ENCODE measurements at regions not wholly inside any gene's neighbourhood (a gene's known extent, or its start where the extent isn't known, plus 50 kb on each side); places are given as distances from the start of the nearest gene placed in this dataset.

- ChIA-PET CTCF (no interaction called here), POLR2A (no interaction called here)
- Histone ChIP-seq H3K4me1 (no peaks in the 10 kb centered on the region), H3K4me3 (no peak overlapping the region), H3K9me3 (no peaks in the 10 kb centered on the region), H3K4me2 (no peak overlapping the region), H3K27ac (no peak overlapping the region)
- FAIRE-seq: no peak
- no peak for TF ChIP-seq GATA3 (IDR thresholded peaks at IDR 0.05; ENCODE audit: borderline replicate concordance)
- no peak for TF ChIP-seq POLR2AphosphoS2 (conservative IDR thresholded peaks at IDR 0.05; ENCODE audit: low read length)
- no peak for TF ChIP-seq RCOR1 (IDR thresholded peaks at IDR 0.05; ENCODE audit: low read depth, low read length)
- TF ChIP-seq CBX8 (IDR thresholded peaks at IDR 0.05): no peak
- no peak for TF ChIP-seq RNF2 (IDR thresholded peaks at IDR 0.05; ENCODE audit: borderline replicate concordance, low read depth)
- TF ChIP-seq BCL3 (IDR thresholded peaks at IDR 0.05): no peak
- no peak for TF ChIP-seq E2F6 (IDR thresholded peaks at IDR 0.05; ENCODE audit: borderline replicate concordance, low read depth)
- TF ChIP-seq ELK1 (IDR thresholded peaks at IDR 0.05; ENCODE audit: low read depth, low read length): no peak
- TF ChIP-seq CEBPB (IDR thresholded peaks at IDR 0.05): no peak
- TF ChIP-seq TFCP2L1 (CRISPR knock-in tag; IDR thresholded peaks at IDR 0.05): no peak
- TF ChIP-seq EHF (CRISPR knock-in tag; IDR thresholded peaks at IDR 0.05): no peak
- no peak for TF ChIP-seq ZNF302 (CRISPR knock-in tag; IDR thresholded peaks at IDR 0.05)
- TF ChIP-seq RFX5 (IDR thresholded peaks at IDR 0.05): no peak
- no peak for TF ChIP-seq REST (IDR thresholded peaks at IDR 0.05)
- no peak for TF ChIP-seq JUN (IDR thresholded peaks at IDR 0.05)
- TF ChIP-seq NR3C1 (IDR thresholded peaks at IDR 0.05): no peak
- no peak for TF ChIP-seq MAFK (IDR thresholded peaks at IDR 0.05; ENCODE audit: partially characterized antibody)
- no peak for TF ChIP-seq HDAC2 (IDR thresholded peaks at IDR 0.05)
- no peak for DNase-seq (ENCODE audit: low read depth in 1 of 2, low spot score in 1 of 2)
- ATAC-seq: no peak
- 55% methylated on average over 6 of the region's 6 CpGs for WGBS (ENCODE audit: missing lambda C conversion rate)
Observed at GRCh38 chr2:18440141-18440661, 120.3 kb downstream of the RDH14 start.

- no peak overlapping the region for H3K4me2 ChIP-seq
- TF ChIP-seq ZFP36 (IDR thresholded peaks at IDR 0.05; ENCODE audit: borderline replicate concordance, partially characterized antibody): no peak
- TF ChIP-seq FOSB (CRISPR knock-in tag; IDR thresholded peaks at IDR 0.05): no peak
- TF ChIP-seq SREBF2 (IDR thresholded peaks at IDR 0.05): no peak
- TF ChIP-seq RNF2 (IDR thresholded peaks at IDR 0.05; ENCODE audit: borderline replicate concordance, low read depth): no peak
- no peak for TF ChIP-seq RFX5 (IDR thresholded peaks at IDR 0.05)
- no peak for TF ChIP-seq POLR2AphosphoS2 (conservative IDR thresholded peaks at IDR 0.05; ENCODE audit: low read length)
- no peak for TF ChIP-seq KDM5A (IDR thresholded peaks at IDR 0.05)
- no peak for FAIRE-seq
- no peak for ATAC-seq
- no peak overlapping the region for H3K27ac ChIP-seq
- ChIA-PET CTCF (no interaction called here), POLR2A (no interaction called here)
- no peak overlapping the region for H3K4me3 ChIP-seq
- WGBS (ENCODE audit: missing lambda C conversion rate): 46% methylated on average over 3 of the region's 3 CpGs
- no peaks in the 10 kb centered on the region for H3K9me3 ChIP-seq
- no peak for DNase-seq (ENCODE audit: low read depth in 1 of 2, low spot score in 1 of 2)
- no peaks in the 10 kb centered on the region for H3K4me1 ChIP-seq
Observed at GRCh38 chr2:18439716-18440115, 120.7 kb downstream of the RDH14 start.
